Choroid plexus epithelial cell (primary cell): ENCODE measurements at regions not wholly inside any gene's neighbourhood (a gene's known extent, or its start where the extent isn't known, plus 50 kb on each side); places are given as distances from the start of the nearest gene placed in this dataset.
A peak's percentile ranks its signal among the peaks of the same experiment; 100 is the strongest.
"Not testable (repeated sequence)": the region's sequence is repeated elsewhere in the genome, so short reads cannot be mapped to it uniquely, and the experiment has no call there.

ENCODE experiments used
- DNase-seq: peaks from one replicate; pipeline ENCODE4 v3.0.0-alpha.2; 2010; ENCODE audit warnings: low read depth
- H3K4me3 ChIP-seq: 2 replicates; pipeline ENCODE4 v1.5.1; 2011; ENCODE audit warnings: low read depth, mild to moderate bottlenecking, control low read depth, low read length, moderate library complexity
- CTCF ChIP-seq: conservative IDR thresholded peaks from 2 replicates; pipeline ENCODE4 v1.5.1; 2011; ENCODE audit warnings: low read depth, mild to moderate bottlenecking, control low read depth, inconsistent platforms, low read length, moderate library complexity

GRCh38 chr6:169095153-169095552, 158.5 kb downstream of the THBS2 start:
- TF ChIP-seq CTCF = no peak
- no peak overlapping the region for H3K4me3 ChIP-seq
- no peak for DNase-seq

DNA sequence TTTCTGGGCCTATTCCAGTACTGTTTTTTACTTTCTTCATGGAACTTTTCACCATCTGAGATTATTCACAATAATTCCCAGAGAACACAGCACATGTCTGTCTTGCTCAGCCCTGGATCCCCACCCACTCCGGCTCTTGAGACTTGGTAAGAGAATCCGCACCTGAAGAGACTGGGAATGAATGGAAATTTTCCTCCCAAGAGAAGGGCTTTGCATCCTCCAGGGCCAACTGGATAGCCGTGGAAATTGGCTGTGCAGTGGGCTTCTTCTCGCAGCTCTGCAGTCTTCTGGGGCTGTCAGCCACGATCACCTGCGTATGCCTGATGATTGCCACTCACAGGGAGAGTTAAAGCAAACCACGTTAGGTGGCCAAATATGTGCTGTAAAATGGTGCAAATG, 159.1 kb downstream of the THBS2 start:
- TF ChIP-seq CTCF = no peak
- no peak overlapping the region for H3K4me3 ChIP-seq
- DNase-seq = no peak

GRCh38 chr6:169093770-169094551, 159.7 kb downstream of the THBS2 start:
- no peak for TF ChIP-seq CTCF
- no peak for DNase-seq
- H3K4me3 ChIP-seq = no peak overlapping the region

GRCh38 chr6:169093066-169093723, 160.5 kb downstream of the THBS2 start:
- no peak for DNase-seq
- no peak overlapping the region for H3K4me3 ChIP-seq
- no peak for TF ChIP-seq CTCF

- DNase-seq = peak; percentile 87
- H3K4me3 ChIP-seq = no peak overlapping the region
Observed at GRCh38 chr6:169092375-169092774, 161.3 kb downstream of the THBS2 start.

GRCh38 chr6:169090514-169091127, 163.0 kb downstream of the THBS2 start:
- DNase-seq, H3K4me3 ChIP-seq: not testable (repeated sequence)

More at GRCh38 chr6:169092375-169092774, 161.3 kb downstream of the THBS2 start:
- TF ChIP-seq CTCF = no peak

GRCh38 chr6:169088762-169089161, 164.9 kb downstream of the THBS2 start:
- no peak for TF ChIP-seq CTCF
- DNase-seq = no peak
- H3K4me3 ChIP-seq = no peak overlapping the region
